HS-5 (cell line): ENCODE measurements at regions not wholly inside any gene's neighbourhood (a gene's known extent, or its start where the extent isn't known, plus 50 kb on each side); places are given as distances from the start of the nearest gene placed in this dataset.

ENCODE experiments used
- DNase-seq: peaks from one replicate; pipeline ENCODE4 v3.0.0-alpha.2; 2012; ENCODE audit warnings: low read depth

DNA sequence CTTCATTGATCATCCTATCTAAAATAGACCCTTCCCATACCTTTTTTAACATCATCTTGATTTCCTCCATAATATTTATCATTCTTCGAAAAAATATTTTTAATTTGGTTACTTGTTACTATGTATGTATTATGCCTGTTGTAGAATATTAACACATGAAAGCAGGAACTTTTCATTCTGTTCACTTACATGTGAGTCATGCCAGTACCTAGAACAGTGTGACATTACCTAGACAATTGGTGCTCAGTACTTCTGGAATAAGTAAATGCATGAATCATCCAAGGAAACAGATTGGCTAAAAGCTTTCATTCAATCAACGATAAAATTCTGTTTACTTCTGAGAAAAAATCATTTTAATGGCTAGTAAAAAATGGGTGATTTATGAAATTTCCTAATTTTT, 76.4 kb downstream of the CXXC4 start:
- DNase-seq, result no peak

DNA sequence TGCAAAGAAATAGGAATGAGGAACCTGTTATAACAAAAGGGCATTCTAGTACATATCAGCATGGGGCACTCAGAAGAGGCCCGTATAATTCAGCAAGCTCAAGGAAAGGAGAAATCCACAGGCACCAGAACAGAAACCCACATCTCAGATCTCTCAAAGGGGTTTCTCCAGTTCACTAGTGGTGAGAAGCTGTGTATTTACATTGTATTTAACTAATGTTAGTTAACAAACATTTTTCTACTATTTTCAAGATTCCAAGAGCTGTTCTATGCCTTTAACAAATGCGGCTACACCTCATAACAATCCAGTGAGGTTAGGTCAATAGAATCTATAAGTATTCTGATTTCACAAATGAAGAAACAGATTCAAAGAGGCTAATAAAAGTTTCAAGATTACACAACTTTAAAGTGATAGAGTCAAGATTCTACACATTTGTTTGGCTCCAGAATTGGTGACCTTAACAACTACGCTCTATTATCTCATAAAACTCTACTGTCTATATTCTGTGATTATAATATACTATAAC, 77.3 kb downstream of the CXXC4 start:
- no peak for DNase-seq

DNA sequence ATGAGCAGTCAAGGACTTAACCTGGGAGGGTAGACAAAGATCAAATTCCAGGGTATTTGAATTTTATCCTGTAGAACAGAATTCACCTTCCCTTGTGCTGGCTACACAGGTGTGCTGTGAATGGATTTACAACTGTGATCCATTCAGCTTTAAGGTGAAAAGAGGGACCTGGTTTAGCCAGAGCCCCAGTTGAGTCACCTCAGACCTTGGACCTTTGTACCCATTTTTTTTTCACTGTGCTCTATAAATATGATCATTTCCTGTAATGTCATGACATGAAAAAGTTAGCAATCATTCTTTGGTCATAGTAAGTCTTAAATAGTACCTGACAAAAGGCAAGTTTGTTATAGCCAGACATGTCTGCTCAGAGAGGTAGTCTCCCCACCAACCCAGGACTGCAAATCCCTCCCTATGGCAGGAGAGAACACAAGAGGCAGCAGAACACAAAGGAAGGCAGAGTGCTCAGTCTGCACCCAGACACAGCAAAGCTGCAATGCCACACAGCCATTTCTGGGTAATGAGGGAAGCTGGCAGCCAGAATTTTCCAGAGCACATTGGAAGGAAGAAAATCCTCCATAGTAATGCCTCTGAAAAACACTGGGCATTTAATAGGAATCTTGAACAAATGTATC, 77.9 kb downstream of the CXXC4 start:
- no peak for DNase-seq

DNA sequence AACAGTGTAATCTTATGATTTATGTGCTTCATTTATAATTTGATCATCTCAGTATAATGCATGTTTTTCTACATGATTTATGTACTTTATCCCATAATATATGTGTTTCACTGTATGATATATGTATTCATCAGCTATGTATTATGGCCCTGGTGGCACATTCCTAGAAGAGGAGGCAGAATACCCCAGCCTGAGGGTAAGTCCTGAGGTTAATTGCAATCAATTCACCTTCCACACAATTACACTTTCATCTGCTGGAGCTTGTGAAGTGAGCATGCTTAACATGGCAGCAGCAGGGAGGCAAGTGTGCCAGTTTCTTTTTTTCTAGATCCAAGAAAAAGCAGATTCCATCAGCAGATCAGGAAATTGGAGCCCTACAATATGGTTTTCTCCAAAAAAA, 81.2 kb downstream of the CXXC4 start:
- DNase-seq, result no peak

DNA sequence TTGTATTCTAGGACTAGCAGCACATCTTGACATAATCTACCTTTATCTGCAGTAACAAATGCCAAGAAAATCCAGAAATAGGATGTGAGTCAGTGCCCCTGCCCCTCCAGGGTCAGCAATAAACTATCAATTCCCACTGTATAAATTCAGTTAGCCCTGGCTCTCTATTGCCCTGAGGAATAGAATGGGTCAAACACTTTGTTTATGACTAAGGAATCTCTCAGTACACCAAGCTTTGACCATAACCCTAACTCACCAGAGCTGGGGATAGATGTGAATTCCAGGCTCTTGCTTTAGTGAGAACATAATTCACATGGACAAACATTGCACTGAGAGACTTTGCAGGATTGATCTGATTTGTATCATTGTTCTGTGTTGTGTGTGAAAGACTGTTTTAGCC, 82.3 kb downstream of the CXXC4 start:
- no peak for DNase-seq

DNA sequence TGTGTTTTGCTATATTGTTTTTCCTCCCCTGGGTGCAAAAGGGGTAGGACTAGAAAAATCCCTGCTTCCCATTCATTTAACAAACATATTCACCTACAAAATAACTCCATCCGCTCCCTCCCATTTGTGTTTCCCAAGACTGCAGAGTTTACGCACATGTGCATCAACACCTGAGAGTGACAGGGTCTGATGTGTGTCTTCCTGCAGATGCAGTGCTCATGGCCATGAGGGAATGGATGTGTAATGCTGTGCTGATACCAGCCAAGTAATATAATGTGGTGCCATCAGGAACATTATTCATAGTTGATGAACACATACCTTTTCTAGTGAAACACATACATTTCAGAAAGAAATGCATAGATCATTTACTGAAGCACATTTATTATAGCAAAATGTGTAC, 83.2 kb downstream of the CXXC4 start:
- no peak for DNase-seq

DNA sequence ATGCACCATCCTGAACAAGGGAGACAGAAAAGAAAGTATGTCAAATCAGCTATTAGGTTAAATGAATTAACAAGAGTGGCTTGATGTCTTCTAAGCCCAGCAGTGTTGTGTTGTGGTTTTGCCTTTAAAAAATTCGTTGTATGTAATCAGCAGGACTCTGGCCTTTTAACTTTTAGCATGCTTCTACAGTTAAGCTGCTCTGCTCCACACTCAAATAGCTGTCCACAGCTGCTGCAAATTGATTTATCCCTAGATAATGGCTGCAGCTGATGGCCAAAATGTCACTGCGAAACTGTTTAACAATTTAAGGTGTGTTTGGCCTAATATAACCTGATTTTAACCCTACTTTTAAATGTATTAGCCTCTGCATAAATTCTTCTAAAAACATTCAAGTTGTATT, 85.8 kb downstream of the CXXC4 start:
- no peak for DNase-seq

DNA sequence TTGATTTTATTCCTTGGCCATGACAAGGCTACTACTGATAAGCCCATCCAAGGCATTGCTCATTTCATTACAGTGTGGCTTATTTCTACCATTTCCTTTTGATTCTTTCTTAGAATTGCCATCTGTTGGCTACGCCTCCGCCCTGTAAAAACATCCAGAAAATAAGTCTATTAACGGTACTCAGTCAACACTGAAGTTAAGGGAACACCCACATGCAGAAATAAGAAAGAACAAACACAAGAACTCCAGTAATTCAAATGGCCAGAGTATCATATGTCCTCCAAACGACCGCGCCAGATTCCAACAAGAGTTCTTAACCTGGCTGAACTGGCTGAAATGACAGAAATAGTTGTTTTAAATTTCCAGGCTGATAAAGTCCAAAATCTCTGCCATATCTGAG, 90.3 kb downstream of the CXXC4 start:
- DNase-seq, result no peak

DNA sequence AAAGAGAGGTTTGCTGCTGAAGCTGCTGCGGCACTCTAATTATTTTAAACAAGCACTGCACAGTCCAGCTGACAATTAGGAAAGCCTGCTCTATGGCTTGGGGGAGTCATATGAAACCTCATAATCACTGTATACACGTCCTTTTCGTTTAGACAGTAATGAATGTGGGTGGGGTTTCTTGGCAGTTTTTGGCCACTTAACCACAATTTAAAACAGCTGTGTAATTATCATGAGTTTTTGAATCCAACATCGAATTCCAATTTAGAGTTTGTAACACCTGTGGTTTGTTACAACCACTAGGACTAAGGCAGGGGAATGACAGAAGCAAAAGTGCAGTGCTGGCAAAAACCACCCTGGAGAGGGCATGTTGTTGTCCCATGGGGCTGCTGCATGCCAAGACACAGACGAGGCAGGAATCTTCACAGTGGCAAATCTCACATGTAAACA, 99.5 kb downstream of the CXXC4 start:
- peak; percentile 14 for DNase-seq

DNA sequence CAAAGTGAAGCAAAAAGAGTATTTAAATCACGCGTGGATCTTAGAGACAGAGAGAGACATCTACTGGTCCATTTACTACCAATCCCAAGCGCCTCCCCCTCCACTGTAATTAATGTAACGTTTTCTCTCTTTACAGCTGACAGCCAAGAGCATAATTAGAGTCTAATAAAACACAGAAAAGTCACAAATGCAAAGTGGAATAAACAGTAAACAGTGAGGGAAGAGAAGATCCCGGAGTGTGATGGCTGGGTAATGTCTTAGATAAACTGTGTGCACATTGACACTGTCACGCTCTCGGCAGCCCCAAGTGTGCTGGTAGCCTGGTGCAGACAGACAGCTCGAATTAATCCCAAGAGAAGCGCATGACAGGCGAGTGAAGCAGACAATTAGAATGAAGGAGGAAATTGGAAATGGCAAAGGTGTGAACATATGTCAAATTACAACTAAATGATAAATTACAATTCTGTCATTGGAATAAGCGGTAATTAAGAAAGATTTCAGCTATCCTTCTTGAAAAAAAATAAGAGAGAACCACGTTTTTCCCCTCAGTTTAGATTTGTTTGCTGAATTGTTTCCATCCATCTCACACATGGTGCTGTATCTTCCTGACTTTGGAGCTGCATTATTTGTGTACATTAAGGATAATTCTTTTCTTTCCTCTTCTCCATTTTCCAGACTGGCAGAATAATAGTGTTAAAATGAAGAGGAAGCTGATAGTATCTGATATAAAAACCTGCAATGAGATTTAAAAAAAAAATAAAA, 100.1 kb downstream of the CXXC4 start:
- DNase-seq, result no peak

DNA sequence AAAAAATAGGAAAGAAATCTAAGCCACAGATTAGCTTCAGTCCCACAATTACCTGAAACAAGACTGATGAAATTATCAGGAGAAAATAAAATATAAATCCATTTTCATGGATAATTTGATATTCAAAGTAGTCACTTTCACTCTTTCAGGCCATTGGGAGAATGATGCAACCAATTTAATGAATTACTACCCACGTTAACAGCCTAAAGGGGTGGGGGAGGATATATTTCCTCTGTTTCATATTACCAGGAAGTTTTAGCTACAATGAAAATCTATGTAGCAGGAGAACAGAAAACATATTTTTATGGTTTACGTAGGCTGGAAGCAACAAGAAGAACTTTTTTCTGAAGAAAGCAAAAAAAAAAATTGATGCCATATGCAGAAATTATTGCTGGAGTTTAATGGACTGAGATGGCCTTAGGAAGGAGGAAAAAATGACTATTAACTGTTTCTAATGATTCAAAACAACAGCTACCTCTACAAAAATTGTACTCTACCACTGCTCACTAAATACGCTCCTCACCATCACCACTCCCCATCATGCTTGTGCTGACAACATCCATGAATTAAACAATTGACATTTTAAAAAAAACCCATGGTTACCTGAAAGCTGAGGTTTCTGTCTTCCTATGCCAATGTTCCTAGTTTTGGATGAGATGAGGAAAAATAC, 100.9 kb downstream of the CXXC4 start:
- no peak for DNase-seq

DNA sequence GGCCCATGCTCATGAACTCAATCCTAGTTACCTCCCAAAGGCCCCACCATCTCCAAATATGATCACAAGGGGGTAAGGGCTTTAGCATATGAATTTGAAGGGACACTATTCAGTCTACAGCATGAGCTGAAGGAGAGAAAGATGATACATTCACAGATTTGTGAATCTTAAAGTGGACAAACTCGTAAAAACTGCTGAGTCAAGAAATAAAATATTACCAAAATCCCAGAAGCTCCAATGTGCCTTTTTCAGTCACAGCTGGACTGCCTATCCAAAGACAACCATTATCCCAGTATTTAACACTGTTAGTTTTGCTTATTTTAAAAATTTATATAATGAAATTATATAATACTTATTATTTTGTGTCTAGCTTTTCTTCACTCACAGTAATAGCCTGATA, 109.0 kb downstream of the CXXC4 start:
- DNase-seq, result no peak

DNA sequence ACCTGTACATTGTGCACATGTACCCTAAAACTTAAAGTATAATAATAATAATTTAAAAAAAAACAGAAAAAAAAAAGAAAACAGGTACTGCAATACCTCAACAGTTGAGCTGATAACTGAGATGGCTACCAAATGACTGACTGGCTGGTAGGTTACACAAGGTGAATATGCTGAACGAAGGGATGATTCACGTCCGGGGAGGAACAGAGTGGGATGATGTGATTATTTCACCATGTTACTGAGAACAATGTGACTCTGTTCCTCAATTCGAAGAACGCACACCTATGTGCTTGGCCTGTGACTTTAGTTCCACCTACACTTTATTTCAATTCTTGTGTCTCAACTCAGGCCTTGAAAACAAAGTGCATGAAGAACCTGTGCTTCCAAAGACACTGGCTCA, 111.7 kb downstream of the CXXC4 start:
- DNase-seq, result no peak

DNA sequence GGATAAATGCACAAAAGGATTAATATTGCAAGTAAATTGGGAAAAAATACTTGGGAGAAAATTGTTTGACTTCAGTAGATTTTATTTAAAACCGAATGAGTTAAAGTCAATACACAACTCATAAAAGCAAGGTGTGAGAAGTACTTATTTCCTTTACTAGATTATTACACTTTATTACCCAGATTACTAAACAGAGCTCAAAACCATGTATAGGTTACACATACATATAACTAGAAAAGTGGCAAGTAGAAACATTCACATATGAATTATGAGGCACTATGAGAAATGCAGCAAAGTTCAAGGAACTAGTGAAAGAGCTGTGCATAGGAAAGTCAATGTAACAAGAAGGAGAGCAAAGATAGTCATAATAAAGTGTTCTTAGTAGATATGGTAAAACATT, 113.0 kb downstream of the CXXC4 start:
- no peak for DNase-seq

DNA sequence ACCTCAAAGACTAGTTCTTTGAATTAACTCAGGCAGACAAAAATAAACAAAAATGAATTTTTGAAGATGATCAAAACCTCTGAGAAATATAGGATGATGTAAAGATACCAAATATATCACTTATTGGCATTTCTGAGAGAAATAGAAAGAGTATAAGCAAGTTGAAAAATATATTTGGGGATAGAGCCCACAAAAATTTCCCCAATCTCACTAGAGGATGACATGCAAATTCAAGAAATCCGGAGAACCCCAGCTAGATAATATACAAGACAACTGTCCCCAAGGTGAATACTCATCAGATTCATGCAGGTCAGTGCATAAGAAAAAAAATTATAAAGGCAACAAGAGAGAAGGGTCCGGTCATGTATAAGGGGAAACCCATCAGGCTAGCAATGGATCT, 129.1 kb downstream of the CXXC4 start:
- DNase-seq, result no peak

DNA sequence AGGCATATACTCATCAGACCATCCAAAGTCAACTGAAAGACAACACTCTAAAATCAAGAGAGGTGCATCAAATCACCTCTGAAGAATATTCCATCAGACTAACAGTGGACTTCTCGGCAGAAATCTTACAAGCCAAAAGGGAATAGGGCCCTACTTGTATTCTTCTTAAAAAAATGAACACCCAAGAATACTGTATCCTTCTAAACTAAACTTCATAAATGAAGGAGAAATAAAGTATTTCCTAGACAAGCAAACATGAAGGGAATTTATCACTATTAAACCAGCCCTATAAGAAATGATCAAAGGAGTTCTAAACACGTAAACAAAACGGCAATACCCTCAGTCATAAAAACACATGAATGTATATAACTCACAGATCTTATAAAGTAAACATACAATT, 141.2 kb downstream of the CXXC4 start:
- no peak for DNase-seq

DNA sequence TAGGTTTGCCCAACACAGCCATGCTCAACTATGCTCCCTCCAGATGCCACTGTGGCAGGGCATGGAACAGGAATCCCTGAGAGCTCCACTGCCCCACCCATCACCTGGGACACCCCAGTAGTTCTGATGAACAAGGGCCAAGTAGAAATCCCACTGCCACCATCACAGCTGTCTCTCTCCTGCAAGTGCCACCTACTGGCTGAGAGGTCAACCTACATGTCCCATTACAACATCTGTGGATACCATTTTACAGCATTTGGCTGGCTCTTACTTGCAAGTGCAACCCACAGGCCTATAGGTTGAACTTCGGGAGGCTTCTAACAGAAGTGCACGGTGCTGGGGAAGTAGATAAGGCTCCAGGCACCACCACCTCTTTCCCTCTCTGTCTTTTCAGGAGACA, 142.5 kb downstream of the CXXC4 start:
- no peak for DNase-seq

DNA sequence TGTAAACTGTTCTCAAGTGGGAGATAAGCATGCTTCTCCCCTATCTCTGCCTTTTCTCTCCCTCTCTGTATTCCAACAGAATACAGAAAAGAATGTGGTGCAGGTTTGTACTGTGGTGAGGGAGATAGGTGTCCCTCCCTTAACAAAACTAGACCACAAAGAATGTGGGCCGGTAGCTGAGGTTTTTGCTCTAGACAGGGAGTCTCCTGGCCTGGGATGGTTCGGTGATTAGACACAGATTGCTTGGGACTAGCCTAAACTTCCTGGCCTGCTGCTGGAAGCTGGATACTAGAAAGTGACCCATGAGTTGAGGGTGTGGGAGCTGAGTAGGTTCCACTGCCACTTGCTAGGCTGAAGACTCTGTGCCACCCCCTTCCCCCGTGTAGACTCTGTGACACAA, 143.0 kb downstream of the CXXC4 start:
- DNase-seq, result no peak

DNA sequence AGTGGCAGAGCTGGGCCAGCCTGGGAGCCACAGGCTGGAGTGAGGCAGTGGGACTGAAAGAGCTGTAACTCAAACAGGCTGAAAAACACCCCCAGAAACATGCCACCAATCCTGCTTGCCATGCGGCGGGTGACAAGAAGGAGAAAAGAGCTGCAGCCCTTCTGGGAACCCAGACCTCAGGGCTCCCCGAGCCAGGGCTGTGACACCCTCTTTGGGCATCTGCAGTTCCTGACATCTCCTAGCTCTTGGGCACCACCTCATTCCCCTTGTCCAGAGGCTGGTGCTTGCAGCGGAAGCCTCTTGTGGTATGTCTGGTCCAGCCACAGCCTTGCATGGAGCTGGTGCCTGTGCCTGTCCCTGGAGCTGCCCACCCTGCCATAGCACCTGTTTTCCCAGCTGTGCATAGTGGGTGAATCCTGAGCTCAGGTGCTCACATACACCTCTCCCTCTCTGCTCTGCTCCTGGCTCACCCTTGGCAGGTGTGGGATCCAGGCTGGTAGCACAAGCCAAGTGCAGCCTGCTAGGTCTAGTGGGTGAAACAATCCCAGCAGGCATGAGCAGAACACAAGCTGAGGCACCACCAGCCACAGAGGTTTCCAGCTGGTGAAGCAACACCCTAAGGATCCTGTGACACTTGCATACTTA, 149.0 kb downstream of the CXXC4 start:
- no peak for DNase-seq

DNA sequence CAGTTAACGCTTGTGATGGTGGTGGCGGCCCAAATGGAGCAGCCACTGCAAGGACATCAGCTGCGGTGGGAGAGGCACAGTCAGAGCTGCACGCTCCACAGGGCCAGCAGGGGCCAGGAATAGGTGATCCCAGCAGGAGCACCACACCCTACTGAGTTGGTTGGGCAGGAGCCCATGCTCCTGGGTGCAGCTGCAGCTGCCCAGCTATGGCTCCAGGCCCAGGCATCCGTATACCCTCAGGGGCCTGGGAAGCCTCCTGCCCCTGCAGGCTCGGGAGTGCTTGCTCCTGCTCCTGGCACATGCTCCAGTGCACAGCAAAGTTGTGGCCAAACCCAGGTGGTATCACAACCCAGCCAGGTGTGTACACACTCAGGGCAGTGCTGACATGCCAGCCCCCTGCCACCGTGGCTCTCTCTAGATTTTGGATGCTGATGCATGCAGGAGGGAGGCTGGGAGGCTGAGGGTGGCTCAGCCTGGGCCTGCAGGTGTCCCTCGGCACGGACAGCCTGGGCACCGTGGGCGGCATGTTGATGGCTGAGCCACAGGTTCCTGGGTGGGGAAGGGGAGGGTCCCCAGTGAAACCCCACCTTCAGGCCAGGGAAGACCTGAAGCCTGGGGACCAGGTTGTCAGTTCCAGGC, 150.2 kb downstream of the CXXC4 start:
- DNase-seq, result no peak

DNA sequence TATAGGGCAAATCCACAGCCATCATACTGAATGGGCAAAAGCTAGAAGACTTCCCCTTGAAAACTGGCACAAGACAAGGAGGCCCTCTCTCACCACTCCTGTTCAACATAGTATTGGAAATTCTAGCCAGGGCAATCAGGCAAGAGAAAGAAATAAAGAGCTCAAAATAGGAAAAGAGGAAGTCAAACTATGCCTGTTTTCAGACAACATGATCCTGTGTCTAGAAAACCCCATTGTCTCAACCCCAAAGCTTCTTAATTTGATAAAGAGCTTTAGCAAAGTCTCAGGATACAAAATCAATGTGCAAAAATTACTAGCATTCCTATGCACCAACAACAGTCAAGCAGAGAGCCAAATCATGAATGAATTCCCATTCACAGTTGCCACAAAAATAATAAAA, 160.3 kb downstream of the CXXC4 start:
- DNase-seq, result no peak
